Activated CD4-positive, alpha-beta T cell treated with anti-CD3 and anti-CD28 coated beads for 36 hours (primary cell): ENCODE measurements at regions not wholly inside any gene's neighbourhood (a gene's known extent, or its start where the extent isn't known, plus 50 kb on each side); places are given as distances from the start of the nearest gene placed in this dataset.

Source experiments
- ATAC-seq: fragments of 200-7000 bp; cut with Tn5 transposase; one replicate; pipeline ENCODE4 v1.10.0; 2021; ENCODE audit warnings: mild to moderate bottlenecking, moderate library complexity
- CTCF ChIA-PET: fragments of 350-600 bp; sonication (Branson Sonifier 250); formaldehyde crosslinking; loops from one replicate; lab custom pipeline; 2021; ENCODE audit warnings: antibody characterized with exemption; lab: Charles Lee
- POLR2A ChIA-PET: fragments of 350-600 bp; sonication (Branson Sonifier 250); formaldehyde crosslinking; loops from one replicate; lab custom pipeline; 2021; ENCODE audit warnings: antibody characterized with exemption, inconsistent platforms; lab: Charles Lee
- DNase-seq: peaks from one replicate; pipeline ENCODE4 v3.0.0-alpha.2; 2020
- H3K27ac Mint-ChIP-seq: one replicate; pipeline ENCODE4 v1.8.0; 2021; ENCODE audit warnings: mixed read lengths
- H3K27me3 Mint-ChIP-seq: one replicate; pipeline ENCODE4 v1.8.0; 2021; ENCODE audit warnings: mixed read lengths
- H3K36me3 Mint-ChIP-seq: one replicate; pipeline ENCODE4 v1.8.0; 2021; ENCODE audit warnings: low read depth, mixed read lengths
- H3K4me1 Mint-ChIP-seq: one replicate; pipeline ENCODE4 v1.8.0; 2021; ENCODE audit warnings: mixed read lengths
- H3K4me3 Mint-ChIP-seq: one replicate; pipeline ENCODE4 v1.8.0; 2021; ENCODE audit warnings: mild to moderate bottlenecking, moderate library complexity, mixed read lengths
- H3K9me3 Mint-ChIP-seq: one replicate; pipeline ENCODE4 v1.8.0; 2021; ENCODE audit warnings: low read depth, mixed read lengths
- intact Hi-C, 2 experiments: fragments of 100-400 bp; cut with DNase I in 1 of 2; cut with micrococcal nuclease in 1 of 2; formaldehyde crosslinking; loops; one replicate each; pipeline versions ENCODE4 v1.14.2 to v1.15.1; 2022 to 2024; cut with DNase I, micrococcal nuclease

DNA sequence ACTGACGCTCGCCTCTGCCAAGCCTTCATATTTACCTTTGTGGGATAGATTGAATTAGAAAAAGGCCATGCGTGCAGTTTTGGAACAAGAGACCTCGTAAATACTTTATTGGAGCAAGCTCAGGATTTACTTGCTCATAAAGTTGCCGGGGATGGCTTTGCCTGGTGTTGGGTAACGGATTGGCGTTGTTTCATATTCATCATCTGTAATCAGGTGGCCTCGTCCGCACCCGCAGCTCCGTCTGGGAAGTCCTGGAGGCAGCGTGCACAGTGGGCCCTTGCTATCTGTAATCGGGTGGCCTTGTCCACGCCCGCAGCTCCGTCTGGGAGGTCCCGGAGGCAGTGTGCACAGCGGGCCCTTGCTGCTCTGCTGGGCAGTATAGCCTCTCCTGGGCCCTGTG lies 1209.3 kb downstream of the BRD1 start:
- ChIA-PET POLR2A (no interaction called here), CTCF (no interaction called here)
- no peaks in the 10 kb centered on the region for H3K9me3 Mint-ChIP-seq
- intact Hi-C loops: no loop called here
- no peak for DNase-seq
- no peaks in the 10 kb centered on the region for H3K36me3 Mint-ChIP-seq
- no peak for ATAC-seq
- no peaks in the 10 kb centered on the region for H3K4me1 Mint-ChIP-seq
- H3K4me3 Mint-ChIP-seq: no peak overlapping the region
- H3K27me3 Mint-ChIP-seq: no peaks in the 10 kb centered on the region
- H3K27ac Mint-ChIP-seq: no peak overlapping the region

DNA sequence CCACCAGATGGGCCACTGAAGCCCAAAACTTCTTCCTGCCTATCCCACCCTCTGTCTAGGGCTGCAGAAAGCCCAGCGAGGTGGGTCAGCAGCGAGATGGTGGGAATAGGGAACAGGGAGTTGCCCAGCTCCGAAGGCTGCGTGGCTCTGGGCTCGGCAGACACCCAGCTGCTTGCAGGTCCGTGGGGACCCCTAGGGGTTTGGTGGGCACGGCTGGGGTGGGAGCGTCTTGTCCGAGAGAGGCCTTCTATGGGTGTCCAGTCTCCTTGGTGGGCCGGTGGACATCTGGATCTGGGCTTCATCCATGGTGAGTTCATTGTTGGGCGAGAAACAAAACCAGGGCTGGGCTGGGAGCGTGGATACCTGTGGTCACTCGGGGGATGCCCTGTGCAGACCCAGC lies 1211.0 kb downstream of the BRD1 start:
- intact Hi-C loops: no loop called here
- H3K27ac Mint-ChIP-seq: no peak overlapping the region

DNA sequence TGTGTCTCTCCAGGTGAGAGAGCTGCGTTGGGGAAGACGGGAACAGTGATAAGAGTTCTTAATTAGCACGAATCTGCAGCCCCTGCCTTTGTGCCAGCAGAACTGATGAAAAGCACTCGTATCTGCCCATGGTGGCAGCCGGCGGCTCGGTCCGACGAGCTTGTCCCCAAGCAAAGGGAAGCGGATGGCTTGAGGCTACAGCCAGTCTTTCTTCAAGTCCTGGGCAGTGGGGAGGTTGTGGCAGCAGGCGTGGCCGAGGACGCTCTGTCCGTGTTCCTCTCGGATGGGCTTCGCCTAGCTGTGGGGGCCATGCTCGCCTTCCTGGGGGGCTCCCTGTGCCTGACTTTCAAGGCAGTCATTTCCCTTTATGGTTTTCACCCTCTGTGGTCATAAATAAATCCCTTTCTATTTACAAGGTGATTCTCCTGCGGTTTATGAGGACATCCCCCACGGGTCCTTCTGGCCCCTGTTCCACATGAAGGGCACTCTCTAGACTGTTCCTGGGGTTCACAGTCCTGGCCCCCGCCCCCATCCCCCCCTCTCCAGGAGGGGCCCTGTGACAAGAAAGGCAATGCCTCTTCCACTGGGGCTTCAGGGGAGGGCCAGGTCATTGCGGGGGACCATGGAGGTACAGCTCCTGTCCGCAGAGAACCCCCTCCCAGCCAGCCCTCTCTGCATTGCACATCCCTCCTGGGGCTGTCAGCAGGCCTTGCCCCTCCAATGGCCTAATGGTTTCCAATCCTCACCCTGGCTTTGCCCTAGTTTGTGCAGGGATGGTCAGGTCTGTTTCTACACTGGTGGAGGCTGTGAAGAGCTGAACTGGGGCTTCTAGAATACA lies 1212.3 kb downstream of the BRD1 start:
- Mint-ChIP-seq H3K27me3 (no peaks in the 10 kb centered on the region), H3K4me3 (no peak overlapping the region), H3K4me1 (no peaks in the 10 kb centered on the region), H3K27ac (no peak overlapping the region), H3K36me3 (no peaks in the 10 kb centered on the region), H3K9me3 (no peaks in the 10 kb centered on the region)
- intact Hi-C loops: no loop called here
- DNase-seq (no peak), ATAC-seq (no peak)
- POLR2A ChIA-PET: no interaction called here
- CTCF ChIA-PET: no interaction called here

More for the DNA sequence above, 1211.0 kb downstream of the BRD1 start:
- H3K4me3 Mint-ChIP-seq: no peak overlapping the region
- no peaks in the 10 kb centered on the region for H3K27me3 Mint-ChIP-seq
- no peaks in the 10 kb centered on the region for H3K36me3 Mint-ChIP-seq
- DNase-seq (no peak), ATAC-seq (no peak)
- ChIA-PET POLR2A (no interaction called here), CTCF (no interaction called here)
- no peaks in the 10 kb centered on the region for H3K4me1 Mint-ChIP-seq
- H3K9me3 Mint-ChIP-seq: no peaks in the 10 kb centered on the region

DNA sequence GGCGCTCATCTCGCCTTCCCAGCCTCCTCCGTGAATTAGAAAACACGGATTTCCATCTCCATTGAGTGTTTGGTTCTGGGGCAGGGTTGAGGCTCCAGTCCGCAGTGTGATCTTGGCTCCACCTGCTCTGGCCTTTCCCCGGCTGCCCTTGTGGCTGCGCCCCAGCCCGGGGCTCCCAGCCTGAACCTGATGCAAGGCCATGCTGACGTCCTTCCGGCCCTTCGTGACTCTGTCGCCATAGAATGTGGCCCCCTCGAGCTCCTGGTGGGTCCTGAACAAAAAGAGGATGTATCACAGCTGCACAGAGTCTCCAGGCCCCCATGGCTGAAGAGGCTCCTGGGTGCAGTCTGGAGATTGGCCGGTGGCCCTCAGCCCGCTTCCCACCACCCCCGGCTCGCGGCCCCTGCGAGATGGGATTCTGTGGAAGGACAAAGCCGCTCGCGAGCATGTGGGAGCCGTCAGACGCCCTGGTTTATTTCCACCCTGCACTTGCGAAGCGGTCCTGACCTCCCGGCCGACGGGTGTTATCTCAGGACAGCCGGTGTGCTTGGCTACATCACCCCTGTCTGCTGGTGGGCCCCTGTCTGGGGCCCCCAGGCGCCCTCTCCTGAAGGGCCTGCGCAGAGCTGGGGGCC lies 1214.0 kb downstream of the BRD1 start:
- Mint-ChIP-seq H3K9me3 (no peaks in the 10 kb centered on the region), H3K4me1 (no peaks in the 10 kb centered on the region), H3K27me3 (no peaks in the 10 kb centered on the region), H3K27ac (no peak overlapping the region), H3K4me3 (no peak overlapping the region), H3K36me3 (no peaks in the 10 kb centered on the region)
- POLR2A ChIA-PET: no interaction called here
- no peak for DNase-seq
- CTCF ChIA-PET: no interaction called here
- intact Hi-C loops: no loop called here
- ATAC-seq: no peak

DNA sequence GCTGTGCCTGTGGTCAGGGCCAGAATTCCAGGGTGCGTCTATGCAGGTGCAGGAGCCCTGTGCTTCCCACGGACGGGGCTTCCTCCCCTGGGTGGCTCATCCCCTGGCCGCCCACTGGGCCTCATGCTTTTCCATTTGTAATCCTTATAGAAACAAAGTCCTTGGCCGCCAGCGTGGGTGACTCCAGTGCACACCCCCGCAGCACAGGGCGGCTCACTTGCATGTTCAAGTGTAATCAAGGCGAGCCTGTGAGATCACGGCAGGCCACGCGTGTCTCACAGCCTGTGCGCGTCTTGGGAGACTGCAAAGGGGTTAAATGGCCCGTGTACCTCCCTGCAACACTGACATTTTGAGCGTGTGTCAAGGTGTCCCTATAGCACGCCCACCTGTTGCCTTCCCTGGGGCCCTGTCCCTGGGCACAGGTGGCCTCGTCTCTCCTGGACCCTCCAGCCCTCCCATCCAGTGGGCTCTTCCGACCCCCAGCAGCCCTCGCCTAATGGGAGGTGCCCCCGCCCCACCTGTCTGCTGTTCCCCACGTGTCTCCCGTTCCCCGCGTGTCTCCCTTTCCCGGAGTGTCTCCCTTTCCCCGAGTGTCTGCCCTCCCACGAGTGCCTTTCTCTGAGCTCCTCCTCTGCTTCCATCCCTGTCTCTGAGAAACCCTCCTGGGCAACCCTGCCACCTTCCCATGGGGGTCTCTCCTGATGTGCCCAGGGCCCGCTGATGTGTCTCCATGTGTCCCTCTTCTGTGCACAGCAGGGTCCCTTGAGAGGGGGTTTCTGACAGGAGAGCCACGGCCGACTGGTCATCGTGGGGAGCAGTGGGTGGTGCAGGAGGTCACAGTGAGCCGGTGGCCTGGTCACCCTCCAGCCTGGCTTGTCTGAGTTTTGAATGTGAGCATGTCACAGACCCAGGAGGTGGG lies 1215.3 kb downstream of the BRD1 start:
- Mint-ChIP-seq H3K4me3 (no peak overlapping the region), H3K27ac (no peak overlapping the region), H3K4me1 (no peaks in the 10 kb centered on the region), H3K9me3 (no peaks in the 10 kb centered on the region), H3K27me3 (no peaks in the 10 kb centered on the region), H3K36me3 (no peaks in the 10 kb centered on the region)
- no peak for ATAC-seq
- intact Hi-C loops: no loop called here
- no peak for DNase-seq
- CTCF ChIA-PET: no interaction called here
- POLR2A ChIA-PET: no interaction called here

DNA sequence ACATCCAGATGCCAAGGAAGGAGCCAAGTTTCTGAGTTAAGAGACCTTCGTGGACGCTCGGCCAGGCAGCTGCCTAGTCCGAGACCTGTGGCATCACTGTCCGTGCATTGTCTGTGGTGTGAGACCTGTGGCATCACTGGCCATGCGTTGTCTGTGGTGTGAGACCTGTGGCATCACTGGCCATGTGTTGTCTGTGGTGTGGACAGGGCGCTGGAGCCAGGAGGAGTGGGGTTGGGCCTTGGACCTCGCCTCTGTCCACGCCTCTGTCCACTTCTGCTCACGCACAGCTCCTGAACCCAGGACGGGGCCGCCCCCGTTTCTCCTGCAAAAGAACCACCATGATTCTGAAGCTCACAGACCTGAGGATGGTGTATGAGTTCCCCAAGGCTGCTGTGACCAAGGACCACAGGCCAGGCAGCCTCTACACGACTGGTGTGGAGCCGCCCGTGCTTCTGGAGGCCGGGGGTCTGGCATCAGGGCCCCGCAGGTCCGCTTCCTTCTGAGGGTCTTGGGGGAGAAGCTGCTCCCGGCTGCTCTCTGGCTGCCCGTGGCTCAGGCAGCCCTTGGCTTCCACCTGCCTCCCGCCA lies 1218.3 kb downstream of the BRD1 start:
- H3K4me1 Mint-ChIP-seq: no peaks in the 10 kb centered on the region
- CTCF ChIA-PET: no interaction called here

DNA sequence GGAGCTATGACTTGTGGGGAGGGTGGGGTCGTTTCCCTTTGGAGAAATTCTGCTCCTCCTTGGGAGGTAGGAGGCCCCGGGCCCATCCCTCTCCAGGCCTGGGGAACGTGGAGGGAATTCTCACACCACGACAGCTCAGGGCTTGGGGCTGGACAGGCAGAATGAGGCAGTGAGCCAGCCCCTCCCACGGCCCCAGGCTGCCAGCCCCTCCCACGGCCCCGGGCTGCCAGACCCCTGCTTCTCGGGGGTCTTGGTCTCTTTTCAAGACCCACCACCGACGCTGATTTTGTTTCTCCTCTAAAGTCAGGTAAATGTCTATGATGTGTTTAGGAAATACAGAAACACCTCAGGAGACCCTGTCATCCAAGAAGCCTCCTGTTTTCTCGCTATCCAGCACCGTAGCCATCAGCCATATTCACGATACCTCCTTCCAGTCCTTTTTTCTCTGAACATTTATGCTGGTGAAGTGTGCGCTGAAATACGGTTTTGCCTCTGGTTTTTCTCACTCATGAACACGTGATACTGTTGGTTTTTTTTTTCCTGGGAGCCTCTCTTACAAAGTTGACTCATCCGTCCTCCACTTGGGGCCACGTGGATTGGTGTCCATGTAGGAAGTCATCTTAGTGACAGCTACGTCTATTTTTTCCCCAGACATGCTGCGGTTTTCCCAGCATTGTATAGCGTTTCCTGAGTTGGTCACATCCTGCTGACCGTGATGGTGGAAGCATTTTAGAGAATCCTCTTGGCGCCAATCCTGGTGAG lies 1219.6 kb downstream of the BRD1 start:
- ATAC-seq: no peak
- Mint-ChIP-seq H3K27me3 (no peaks in the 10 kb centered on the region), H3K4me3 (no peak overlapping the region), H3K4me1 (no peaks in the 10 kb centered on the region), H3K36me3 (no peaks in the 10 kb centered on the region), H3K9me3 (peaks cover 7% of the 10 kb centered on the region), H3K27ac (no peak overlapping the region)
- CTCF ChIA-PET: no interaction called here
- POLR2A ChIA-PET: no interaction called here
- no peak for DNase-seq
- intact Hi-C loops: no loop called here

More for the DNA sequence above, 1218.3 kb downstream of the BRD1 start:
- H3K9me3 Mint-ChIP-seq: peaks cover 7% of the 10 kb centered on the region
- no peak overlapping the region for H3K4me3 Mint-ChIP-seq
- intact Hi-C loops: no loop called here
- POLR2A ChIA-PET: no interaction called here
- H3K27ac Mint-ChIP-seq: no peak overlapping the region
- ATAC-seq: no peak
- H3K36me3 Mint-ChIP-seq: no peaks in the 10 kb centered on the region
- no peak for DNase-seq
- no peaks in the 10 kb centered on the region for H3K27me3 Mint-ChIP-seq

DNA sequence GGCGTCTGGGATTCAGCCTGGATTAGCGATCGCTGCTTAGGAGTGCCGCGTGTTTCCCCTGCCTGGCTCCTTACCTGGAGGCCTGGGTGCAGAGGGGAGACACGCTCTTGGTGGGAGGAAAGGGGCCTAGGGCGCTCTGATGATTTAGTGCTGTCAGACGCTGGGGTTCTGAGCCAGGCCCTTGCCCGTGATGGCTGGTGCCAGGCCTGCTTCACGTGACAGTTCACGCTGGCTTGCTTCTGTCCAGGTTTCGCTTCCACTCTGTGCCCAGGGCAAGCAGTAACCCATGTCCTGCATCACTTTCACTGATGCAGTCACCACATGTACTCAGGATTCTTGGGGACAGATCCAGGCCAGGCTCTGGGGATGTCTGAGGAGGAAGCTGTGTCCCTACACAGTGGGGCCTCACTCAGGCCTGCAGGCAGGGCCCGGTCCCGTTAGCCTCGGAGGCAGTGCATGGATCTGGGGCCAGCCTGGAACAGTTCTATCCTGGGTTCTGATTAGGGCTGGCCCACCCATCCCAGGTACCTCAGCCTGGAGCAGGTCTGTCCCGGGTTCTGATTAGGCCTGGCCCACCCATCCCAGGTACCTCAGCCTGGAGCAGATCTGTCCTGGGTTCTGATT lies 1220.9 kb downstream of the BRD1 start:
- ChIA-PET POLR2A (interaction anchor here (0.5 kb wide), 1 partner anchor 192 kb away, joined by 5 read pairs; no protein-coding TSS in a partner anchor), CTCF (no interaction called here)
- intact Hi-C loops: no loop called here
- Mint-ChIP-seq H3K27me3 (no peaks in the 10 kb centered on the region), H3K4me3 (no peak overlapping the region), H3K9me3 (peaks cover 7% of the 10 kb centered on the region), H3K27ac (no peak overlapping the region), H3K36me3 (no peaks in the 10 kb centered on the region), H3K4me1 (no peaks in the 10 kb centered on the region)
- no peak for ATAC-seq
- no peak for DNase-seq

DNA sequence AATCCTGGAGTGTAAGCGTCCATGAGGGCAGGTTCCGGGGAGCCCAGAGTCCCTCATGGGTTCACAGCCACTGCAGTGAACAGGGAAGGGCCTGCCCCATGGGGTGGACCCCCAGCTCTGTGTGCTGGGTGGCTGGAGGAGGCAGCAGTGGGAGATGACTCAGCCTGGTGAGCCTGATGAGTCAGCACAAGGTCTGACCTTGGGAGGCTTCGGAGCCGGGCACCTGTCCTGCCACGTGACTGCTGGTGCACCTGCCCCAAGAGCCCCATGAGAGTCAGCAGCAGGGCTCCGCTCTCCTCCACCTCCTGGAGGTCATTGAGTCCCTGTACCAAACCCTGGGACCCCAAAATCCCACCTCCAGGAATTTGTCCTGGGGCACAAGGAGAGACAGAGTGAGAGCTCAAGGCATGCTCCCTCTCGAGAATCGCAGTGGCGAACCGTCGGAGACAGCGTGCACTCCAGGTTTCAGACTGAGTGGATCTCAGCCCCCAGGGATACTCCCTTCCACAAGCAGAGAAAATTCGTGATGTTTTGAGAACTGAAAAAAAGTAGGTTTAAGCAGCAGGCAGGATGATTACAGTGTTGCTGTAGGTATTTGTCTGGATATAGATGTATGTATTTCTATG lies 1221.7 kb downstream of the BRD1 start:
- H3K4me3 Mint-ChIP-seq: no peak overlapping the region
- no peak for DNase-seq

DNA sequence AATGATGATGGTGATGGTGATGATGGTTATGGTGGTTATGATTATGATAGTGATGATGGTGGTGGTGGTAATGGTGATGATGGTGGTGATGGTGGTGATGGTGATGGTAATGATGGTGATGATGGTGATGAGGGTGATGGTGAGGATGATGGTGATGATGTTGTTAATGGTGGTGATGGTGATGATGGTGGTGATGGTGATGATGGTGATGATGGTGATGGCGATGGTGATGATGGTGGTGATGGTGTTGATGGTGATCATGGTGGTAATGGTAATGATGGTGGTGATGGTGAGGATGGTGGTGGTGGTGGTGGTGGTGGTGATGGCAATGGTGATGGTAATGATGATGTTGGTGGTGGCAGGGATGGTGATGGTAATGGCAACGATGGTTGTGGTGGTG lies 1222.5 kb downstream of the BRD1 start:
- no peaks in the 10 kb centered on the region for H3K27me3 Mint-ChIP-seq
- intact Hi-C loops: no loop called here
- ChIA-PET CTCF (no interaction called here), POLR2A (no interaction called here)
- no peaks in the 10 kb centered on the region for H3K36me3 Mint-ChIP-seq
- no peaks in the 10 kb centered on the region for H3K4me1 Mint-ChIP-seq
- no peak overlapping the region for H3K4me3 Mint-ChIP-seq
- ATAC-seq (no peak), DNase-seq (no peak)
- peaks cover 7% of the 10 kb centered on the region for H3K9me3 Mint-ChIP-seq
- H3K27ac Mint-ChIP-seq: no peak overlapping the region

More for the DNA sequence above, 1221.7 kb downstream of the BRD1 start:
- Mint-ChIP-seq H3K9me3 (peaks cover 7% of the 10 kb centered on the region), H3K4me1 (no peaks in the 10 kb centered on the region), H3K36me3 (no peaks in the 10 kb centered on the region), H3K27ac (no peak overlapping the region), H3K27me3 (no peaks in the 10 kb centered on the region)
- no peak for ATAC-seq
- POLR2A ChIA-PET: no interaction called here
- intact Hi-C loops: no loop called here
- CTCF ChIA-PET: no interaction called here
